A673 (cell line): ENCODE measurements at regions not wholly inside any gene's neighbourhood (a gene's known extent, or its start where the extent isn't known, plus 50 kb on each side); places are given as distances from the start of the nearest gene placed in this dataset.

Experiments
- BruUV-seq: library from RNA; stranded (reverse); fragments of 400-500 nt; replicated peaks from 2 replicates; lab custom pipeline; 2021; lab: Mats Ljungman, UMichigan
- CTCF ChIA-PET: fragments of 300-600 bp; sonication (Branson Sonifier 250); formaldehyde crosslinking; loops from one replicate; lab custom pipeline; 2022; ENCODE audit warnings: antibody characterized with exemption; lab: Charles Lee
- POLR2A ChIA-PET: fragments of 300-600 bp; sonication (Branson Sonifier 250); formaldehyde crosslinking; loops from one replicate; lab custom pipeline; 2022; ENCODE audit warnings: antibody characterized with exemption; ENCODE audit not compliant: low non-redundant PET; lab: Charles Lee
- DNase-seq: peaks from one replicate; pipeline ENCODE4 v3.0.0-alpha.2; 2015; ENCODE audit warnings: low spot score
- H3K27ac ChIP-seq: fragments of 200-600 bp; sonication (generic); 2 replicates; pipeline ENCODE4 v1.5.1; 2016; ENCODE audit warnings: mixed run types, low read depth, mild to moderate bottlenecking, mixed read lengths, antibody characterized with exemption, low read length; ENCODE audit not compliant: poor library complexity, severe bottlenecking
- H3K27me3 ChIP-seq: fragments of 200-600 bp; sonication (generic); replicated peaks from 2 replicates; pipeline ENCODE4 v1.6.1; 2017; ENCODE audit warnings: mixed run types, low read depth, mild to moderate bottlenecking, mixed read lengths, antibody characterized with exemption, low read length; ENCODE audit not compliant: insufficient read depth, poor library complexity
- H3K36me3 ChIP-seq: fragments of 200-600 bp; sonication (generic); 2 replicates; pipeline ENCODE4 v1.6.1; 2016; ENCODE audit warnings: mixed run types, mild to moderate bottlenecking, mixed read lengths, antibody characterized with exemption, low read length; ENCODE audit not compliant: insufficient read depth, poor library complexity, severe bottlenecking
- H3K4me1 ChIP-seq: fragments of 200-600 bp; sonication (generic); 2 replicates; pipeline ENCODE4 v1.6.1; 2017; ENCODE audit warnings: mixed run types, mild to moderate bottlenecking, mixed read lengths, antibody characterized with exemption, low read length; ENCODE audit not compliant: insufficient read depth, poor library complexity, severe bottlenecking
- H3K4me3 ChIP-seq: fragments of 200-600 bp; sonication (generic); 2 replicates; pipeline ENCODE4 v1.5.1; 2016; ENCODE audit warnings: low read depth, mixed run types, mild to moderate bottlenecking, mixed read lengths, low read length; ENCODE audit not compliant: poor library complexity, severe bottlenecking
- H3K9me3 ChIP-seq: fragments of 200-600 bp; sonication (generic); 2 replicates; pipeline ENCODE4 v1.6.1; 2016; ENCODE audit warnings: mixed run types, low read depth, mild to moderate bottlenecking, mixed read lengths, antibody characterized with exemption, low read length; ENCODE audit not compliant: poor library complexity, severe bottlenecking
- EZH2 ChIP-seq: fragments of 200-600 bp; sonication (generic); IDR thresholded peaks from 2 replicates; pipeline ENCODE4 v1.6.1; 2017; ENCODE audit warnings: borderline replicate concordance, low read depth, mild to moderate bottlenecking, mixed read lengths, antibody characterized with exemption, low read length; ENCODE audit not compliant: poor library complexity, severe bottlenecking
- intact Hi-C: fragments of 100-400 bp; cut with micrococcal nuclease; formaldehyde crosslinking; loops from one replicate; pipeline ENCODE4 v1.10.0; 2022; ENCODE audit not compliant: unreplicated experiment
- TF ChIP-seq, protein P1 (sequence below): fragments of 300-800, 200-600 bp; sonication (generic); conservative IDR thresholded peaks from 2 replicates; pipeline ENCODE4 v1.5.1; 2017; ENCODE audit warnings: low read depth, mild to moderate bottlenecking, antibody characterized with exemption, low read length, moderate library complexity, mixed read lengths

DNA sequence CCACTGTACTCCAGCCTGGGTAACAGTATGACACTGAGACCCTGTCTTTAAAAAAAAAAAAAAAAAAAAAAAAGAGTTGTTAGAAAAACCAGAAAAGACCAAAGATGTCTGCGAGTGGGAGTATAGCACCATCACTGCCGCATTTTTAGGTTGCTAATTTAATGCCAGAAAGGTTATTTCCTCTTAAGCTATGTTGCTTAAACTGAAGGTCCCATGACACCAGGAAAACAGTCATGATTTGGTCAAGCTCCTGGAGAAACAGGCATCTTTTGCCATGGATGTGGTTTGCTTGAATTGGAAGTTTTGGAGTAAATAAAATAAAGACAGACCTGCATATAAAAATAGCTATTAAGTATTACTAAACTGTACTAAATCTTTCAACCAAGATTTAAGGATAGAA lies 68.3 kb upstream of the TNFRSF21 start:
- intact Hi-C loops = no loop called here
- ChIA-PET CTCF (no interaction called here), POLR2A (no interaction called here)
- Histone ChIP-seq H3K9me3 (no peaks in the 10 kb centered on the region), H3K27me3 (peaks cover 3% of the 10 kb centered on the region), H3K4me3 (no peak overlapping the region), H3K36me3 (no peaks in the 10 kb centered on the region), H3K27ac (no peak overlapping the region), H3K4me1 (no peaks in the 10 kb centered on the region)
- TF ChIP-seq, protein P1, sequence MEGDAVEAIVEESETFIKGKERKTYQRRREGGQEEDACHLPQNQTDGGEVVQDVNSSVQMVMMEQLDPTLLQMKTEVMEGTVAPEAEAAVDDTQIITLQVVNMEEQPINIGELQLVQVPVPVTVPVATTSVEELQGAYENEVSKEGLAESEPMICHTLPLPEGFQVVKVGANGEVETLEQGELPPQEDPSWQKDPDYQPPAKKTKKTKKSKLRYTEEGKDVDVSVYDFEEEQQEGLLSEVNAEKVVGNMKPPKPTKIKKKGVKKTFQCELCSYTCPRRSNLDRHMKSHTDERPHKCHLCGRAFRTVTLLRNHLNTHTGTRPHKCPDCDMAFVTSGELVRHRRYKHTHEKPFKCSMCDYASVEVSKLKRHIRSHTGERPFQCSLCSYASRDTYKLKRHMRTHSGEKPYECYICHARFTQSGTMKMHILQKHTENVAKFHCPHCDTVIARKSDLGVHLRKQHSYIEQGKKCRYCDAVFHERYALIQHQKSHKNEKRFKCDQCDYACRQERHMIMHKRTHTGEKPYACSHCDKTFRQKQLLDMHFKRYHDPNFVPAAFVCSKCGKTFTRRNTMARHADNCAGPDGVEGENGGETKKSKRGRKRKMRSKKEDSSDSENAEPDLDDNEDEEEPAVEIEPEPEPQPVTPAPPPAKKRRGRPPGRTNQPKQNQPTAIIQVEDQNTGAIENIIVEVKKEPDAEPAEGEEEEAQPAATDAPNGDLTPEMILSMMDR = no peak
- TF ChIP-seq EZH2 = no peak
- DNase-seq = no peak
- no TSS peak for BruUV-seq

DNA sequence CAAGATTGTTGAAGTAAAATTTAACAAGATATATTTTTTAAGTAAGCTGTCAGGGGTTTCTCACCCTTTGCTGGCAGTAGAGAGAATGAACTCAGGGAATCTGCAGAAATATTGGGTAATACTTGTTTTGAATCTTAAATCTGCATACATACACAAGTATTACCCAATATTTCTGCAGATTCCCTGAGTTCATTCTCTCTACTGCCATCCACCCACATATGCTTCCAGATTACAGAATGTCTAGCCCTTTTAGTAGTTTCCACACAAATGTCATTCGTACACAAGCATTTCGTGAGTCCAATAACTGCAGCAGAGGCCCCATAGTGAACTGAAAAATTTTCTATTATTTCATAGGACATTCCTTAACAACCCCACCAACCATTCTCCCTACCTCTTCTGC lies 69.6 kb upstream of the TNFRSF21 start:
- Histone ChIP-seq H3K36me3 (no peaks in the 10 kb centered on the region), H3K27ac (no peak overlapping the region), H3K27me3 (peaks cover 3% of the 10 kb centered on the region), H3K4me1 (no peaks in the 10 kb centered on the region), H3K4me3 (no peak overlapping the region), H3K9me3 (no peaks in the 10 kb centered on the region)
- POLR2A ChIA-PET = no interaction called here
- intact Hi-C loops = no loop called here
- CTCF ChIA-PET = no interaction called here
- no TSS peak for BruUV-seq
- TF ChIP-seq, protein P1 = no peak
- TF ChIP-seq EZH2 = no peak
- DNase-seq = no peak

DNA sequence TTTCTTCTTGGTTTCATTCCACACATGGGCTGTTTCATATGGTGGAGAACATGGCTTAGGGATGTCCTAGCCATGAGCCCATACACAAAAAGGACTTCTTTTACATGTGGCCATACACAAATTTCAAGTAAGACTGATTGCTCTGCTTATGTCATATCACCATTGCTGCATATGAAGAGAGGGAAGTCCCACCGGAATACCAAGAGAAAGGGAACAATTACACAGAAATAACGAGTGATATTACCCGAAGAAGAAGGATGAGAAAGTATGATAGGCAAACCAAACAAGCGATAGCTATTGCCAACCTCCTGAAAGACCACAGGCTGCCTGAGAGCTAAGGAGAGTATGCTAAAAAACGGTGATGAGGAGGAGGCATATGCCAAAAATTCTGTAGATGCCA lies 70.5 kb upstream of the TNFRSF21 start:
- intact Hi-C loops = no loop called here
- TF ChIP-seq, protein P1 = no peak
- no peak for TF ChIP-seq EZH2
- H3K9me3 ChIP-seq = no peaks in the 10 kb centered on the region
- BruUV-seq = no TSS peak
- ChIA-PET CTCF (no interaction called here), POLR2A (no interaction called here)
- H3K4me1 ChIP-seq = no peaks in the 10 kb centered on the region
- H3K27ac ChIP-seq = no peak overlapping the region
- DNase-seq = no peak
- no peak overlapping the region for H3K4me3 ChIP-seq
- H3K27me3 ChIP-seq = peaks cover 3% of the 10 kb centered on the region
- no peaks in the 10 kb centered on the region for H3K36me3 ChIP-seq
